ENCODE measurements at regions not wholly inside any gene's neighbourhood (a gene's known extent, or its start where the extent isn't known, plus 50 kb on each side); places are given as distances from the start of the nearest gene placed in this dataset.

DNA sequence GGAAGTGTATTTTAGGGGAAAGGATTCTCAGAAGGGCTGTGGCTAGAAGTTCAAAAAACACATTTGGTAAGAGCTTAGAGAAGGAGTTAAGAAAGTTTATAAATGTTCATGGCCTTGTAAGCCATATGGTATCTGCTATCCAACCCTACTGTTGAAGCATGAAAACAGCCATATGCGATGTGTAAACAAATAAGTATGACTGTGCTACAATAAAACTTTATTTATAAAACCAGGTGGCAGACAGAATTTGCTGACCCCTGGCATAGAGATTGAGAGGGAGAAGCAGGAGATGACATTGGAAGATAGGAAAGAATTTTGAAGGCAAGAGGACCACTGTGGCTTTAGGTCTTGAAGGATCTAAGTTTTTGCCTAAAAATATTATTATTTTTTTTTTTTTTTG is 583.5 kb downstream of the DOK5 start:
- 85% methylated on average over 1 of the region's 1 CpG for WGBS
- H3K27ac ChIP-seq (replicated peaks in 1 of 4), result no peak overlapping the region
- intact Hi-C loops (cut with DNase I), result no loop called here
- H3K4me3 ChIP-seq, result no peak overlapping the region
- no peaks in the 10 kb centered on the region for H3K4me1 ChIP-seq
- no peaks in the 10 kb centered on the region for H3K36me3 ChIP-seq
- DNase-seq (ENCODE audit: extremely low spot score), result no peak
- TF ChIP-seq POLR2AphosphoS5 (IDR thresholded peaks at IDR 0.05) (no peak), EP300 (IDR thresholded peaks at IDR 0.05) (no peak), POLR2A (IDR thresholded peaks at IDR 0.05; ENCODE audit: low read depth) (no peak)
- TF ChIP-seq, protein P1, sequence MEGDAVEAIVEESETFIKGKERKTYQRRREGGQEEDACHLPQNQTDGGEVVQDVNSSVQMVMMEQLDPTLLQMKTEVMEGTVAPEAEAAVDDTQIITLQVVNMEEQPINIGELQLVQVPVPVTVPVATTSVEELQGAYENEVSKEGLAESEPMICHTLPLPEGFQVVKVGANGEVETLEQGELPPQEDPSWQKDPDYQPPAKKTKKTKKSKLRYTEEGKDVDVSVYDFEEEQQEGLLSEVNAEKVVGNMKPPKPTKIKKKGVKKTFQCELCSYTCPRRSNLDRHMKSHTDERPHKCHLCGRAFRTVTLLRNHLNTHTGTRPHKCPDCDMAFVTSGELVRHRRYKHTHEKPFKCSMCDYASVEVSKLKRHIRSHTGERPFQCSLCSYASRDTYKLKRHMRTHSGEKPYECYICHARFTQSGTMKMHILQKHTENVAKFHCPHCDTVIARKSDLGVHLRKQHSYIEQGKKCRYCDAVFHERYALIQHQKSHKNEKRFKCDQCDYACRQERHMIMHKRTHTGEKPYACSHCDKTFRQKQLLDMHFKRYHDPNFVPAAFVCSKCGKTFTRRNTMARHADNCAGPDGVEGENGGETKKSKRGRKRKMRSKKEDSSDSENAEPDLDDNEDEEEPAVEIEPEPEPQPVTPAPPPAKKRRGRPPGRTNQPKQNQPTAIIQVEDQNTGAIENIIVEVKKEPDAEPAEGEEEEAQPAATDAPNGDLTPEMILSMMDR (IDR thresholded peaks at IDR 0.05), result no peak
- peaks cover 0 to 5% (median 0%) of the 10 kb centered on the region in 4 donors for H3K9me3 ChIP-seq
- H3K27me3 ChIP-seq, result no peaks in the 10 kb centered on the region

DNA sequence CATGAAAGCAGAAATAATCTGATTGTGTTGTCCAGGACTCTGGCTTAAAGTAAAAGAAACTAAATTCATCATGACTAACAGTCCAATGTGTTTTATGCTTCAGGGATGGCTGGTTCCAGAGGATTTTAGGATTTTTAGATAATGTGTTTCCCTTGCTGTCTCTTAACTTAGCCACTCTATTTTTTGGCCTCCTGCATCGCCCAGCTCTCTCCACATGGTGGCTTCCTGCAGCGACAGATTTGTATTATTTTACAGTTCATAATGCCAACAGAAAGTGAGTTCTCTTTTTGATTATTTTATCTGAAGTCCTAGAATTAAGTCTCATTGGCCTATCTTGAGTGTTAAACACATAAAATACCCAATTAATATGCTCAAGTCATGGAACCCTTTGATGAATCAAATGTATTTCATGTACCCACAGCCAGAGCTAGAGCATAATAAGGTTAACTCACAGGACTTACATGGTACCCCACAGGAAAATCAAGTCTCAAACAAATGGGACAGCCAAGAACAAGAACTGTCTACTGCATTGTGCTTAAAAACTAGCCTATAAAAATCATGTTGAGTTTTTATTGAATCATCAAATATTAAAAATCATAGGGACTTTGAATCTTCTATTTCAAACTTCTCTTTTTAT is 582.5 kb downstream of the DOK5 start:
- DNase-seq (ENCODE audit: extremely low spot score), result no peak
- intact Hi-C loops (cut with DNase I), result no loop called here
- TF ChIP-seq EP300 (IDR thresholded peaks at IDR 0.05), result no peak
- TF ChIP-seq, protein P1 (IDR thresholded peaks at IDR 0.05), result peak in 1 of 3 experiments; percentile 13
- Histone ChIP-seq H3K27ac (replicated peaks in 1 of 4) (no peak overlapping the region), H3K9me3 (peaks cover 0 to 3% (median 0%) of the 10 kb centered on the region in 4 donors), H3K36me3 (no peaks in the 10 kb centered on the region), H3K4me3 (no peak overlapping the region), H3K4me1 (no peaks in the 10 kb centered on the region), H3K27me3 (no peaks in the 10 kb centered on the region)
- 45% methylated on average over 2 of the region's 2 CpGs for WGBS

DNA sequence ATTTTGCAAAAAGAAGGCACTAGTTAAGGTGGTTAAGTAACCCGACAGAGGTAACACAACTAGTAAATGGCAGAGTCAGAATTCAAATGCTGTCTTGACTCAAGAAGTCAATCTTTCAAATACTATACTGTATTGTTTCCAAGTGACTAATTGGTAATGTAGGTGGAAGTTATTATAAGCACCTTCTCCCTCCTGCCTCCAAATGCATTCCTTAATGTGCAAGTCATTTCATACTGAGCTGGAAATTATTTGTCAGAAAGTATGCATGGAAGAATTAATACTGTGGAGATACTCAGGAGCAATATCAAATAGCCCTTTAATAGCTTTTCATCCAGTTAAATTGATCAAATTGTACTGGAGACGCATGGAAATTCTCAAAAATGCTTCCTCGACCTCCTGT is 579.1 kb downstream of the DOK5 start:
- H3K4me1 ChIP-seq, result no peaks in the 10 kb centered on the region
- TF ChIP-seq POLR2A (IDR thresholded peaks at IDR 0.05; ENCODE audit: low read depth), result no peak
- TF ChIP-seq, protein P1 (IDR thresholded peaks at IDR 0.05), result no peak
- no peak for TF ChIP-seq EP300 (IDR thresholded peaks at IDR 0.05)
- TF ChIP-seq POLR2AphosphoS5 (IDR thresholded peaks at IDR 0.05), result no peak
- no peak for DNase-seq (ENCODE audit: extremely low spot score)
- H3K4me3 ChIP-seq, result no peak overlapping the region
- H3K27me3 ChIP-seq, result no peaks in the 10 kb centered on the region
- H3K9me3 ChIP-seq, result no peaks in the 10 kb centered on the region
- no peak overlapping the region for H3K27ac ChIP-seq (replicated peaks in 1 of 4)
- intact Hi-C loops (cut with DNase I), result no loop called here
- no peaks in the 10 kb centered on the region for H3K36me3 ChIP-seq
- 87% methylated on average over 3 of the region's 3 CpGs for WGBS

DNA sequence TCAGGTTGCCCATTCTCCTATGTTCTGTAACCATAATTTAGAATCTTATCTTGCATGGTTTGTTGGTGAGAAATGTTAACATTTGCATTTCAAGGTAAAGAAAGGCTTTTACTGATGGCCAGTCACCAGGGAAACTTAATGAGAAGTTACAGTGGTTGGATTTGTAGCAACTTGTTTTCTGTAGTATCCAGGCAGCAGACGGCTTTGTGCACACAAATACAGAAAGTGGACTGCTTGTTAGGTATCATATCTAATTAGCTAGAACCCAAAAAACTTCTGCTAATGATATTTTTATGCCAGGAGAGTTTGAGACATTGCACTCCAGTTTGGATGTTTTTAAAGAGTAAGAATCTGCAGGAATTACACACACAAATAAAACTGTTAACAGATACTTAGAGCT is 578.0 kb downstream of the DOK5 start:
- Histone ChIP-seq H3K9me3 (no peaks in the 10 kb centered on the region), H3K27me3 (no peaks in the 10 kb centered on the region), H3K4me1 (no peaks in the 10 kb centered on the region), H3K27ac (replicated peaks in 1 of 4) (no peak overlapping the region), H3K36me3 (no peaks in the 10 kb centered on the region), H3K4me3 (no peak overlapping the region)
- no peak for TF ChIP-seq POLR2A (IDR thresholded peaks at IDR 0.05; ENCODE audit: low read depth)
- no peak for TF ChIP-seq EP300 (IDR thresholded peaks at IDR 0.05)
- no peak for TF ChIP-seq POLR2AphosphoS5 (IDR thresholded peaks at IDR 0.05)
- TF ChIP-seq, protein P1 (IDR thresholded peaks at IDR 0.05), result no peak
- intact Hi-C loops (cut with DNase I), result no loop called here
- WGBS, result 75% methylated on average over 1 of the region's 1 CpG
- no peak for DNase-seq (ENCODE audit: extremely low spot score)

DNA sequence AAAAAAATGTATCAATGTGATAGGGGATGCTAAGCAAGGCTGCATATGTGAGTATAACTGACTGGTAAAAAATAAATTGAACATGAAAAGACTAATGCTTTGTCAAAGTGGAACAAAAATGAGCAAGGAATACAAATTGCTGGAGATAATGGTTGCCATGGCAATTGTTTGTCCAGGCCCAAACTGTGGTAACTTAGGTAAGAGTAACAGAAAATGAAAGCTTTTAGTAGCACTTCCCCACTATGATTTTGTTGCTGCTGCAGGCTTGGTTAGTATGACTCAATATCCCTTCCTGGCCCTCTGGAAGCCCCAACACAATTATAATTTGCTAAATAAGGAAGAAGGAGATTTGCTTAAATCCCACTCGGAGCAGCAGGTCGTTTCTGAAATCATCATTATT is 577.1 kb downstream of the DOK5 start:
- Histone ChIP-seq H3K27ac (replicated peaks in 1 of 4) (no peak overlapping the region), H3K4me1 (no peaks in the 10 kb centered on the region), H3K9me3 (no peaks in the 10 kb centered on the region), H3K27me3 (no peaks in the 10 kb centered on the region), H3K4me3 (no peak overlapping the region), H3K36me3 (no peaks in the 10 kb centered on the region)
- no peak for TF ChIP-seq EP300 (IDR thresholded peaks at IDR 0.05)
- no peak for TF ChIP-seq POLR2A (IDR thresholded peaks at IDR 0.05; ENCODE audit: low read depth)
- TF ChIP-seq, protein P1 (IDR thresholded peaks at IDR 0.05), result no peak
- no peak for TF ChIP-seq POLR2AphosphoS5 (IDR thresholded peaks at IDR 0.05)
- 64% methylated on average over 2 of the region's 2 CpGs for WGBS
- intact Hi-C loops (cut with DNase I), result no loop called here
- DNase-seq (ENCODE audit: extremely low spot score), result no peak

Measured in esophagus muscularis mucosa (tissue), 4 donors.